ENCODE measurements at regions not wholly inside any gene's neighbourhood (a gene's known extent, or its start where the extent isn't known, plus 50 kb on each side); places are given as distances from the start of the nearest gene placed in this dataset.

DNA sequence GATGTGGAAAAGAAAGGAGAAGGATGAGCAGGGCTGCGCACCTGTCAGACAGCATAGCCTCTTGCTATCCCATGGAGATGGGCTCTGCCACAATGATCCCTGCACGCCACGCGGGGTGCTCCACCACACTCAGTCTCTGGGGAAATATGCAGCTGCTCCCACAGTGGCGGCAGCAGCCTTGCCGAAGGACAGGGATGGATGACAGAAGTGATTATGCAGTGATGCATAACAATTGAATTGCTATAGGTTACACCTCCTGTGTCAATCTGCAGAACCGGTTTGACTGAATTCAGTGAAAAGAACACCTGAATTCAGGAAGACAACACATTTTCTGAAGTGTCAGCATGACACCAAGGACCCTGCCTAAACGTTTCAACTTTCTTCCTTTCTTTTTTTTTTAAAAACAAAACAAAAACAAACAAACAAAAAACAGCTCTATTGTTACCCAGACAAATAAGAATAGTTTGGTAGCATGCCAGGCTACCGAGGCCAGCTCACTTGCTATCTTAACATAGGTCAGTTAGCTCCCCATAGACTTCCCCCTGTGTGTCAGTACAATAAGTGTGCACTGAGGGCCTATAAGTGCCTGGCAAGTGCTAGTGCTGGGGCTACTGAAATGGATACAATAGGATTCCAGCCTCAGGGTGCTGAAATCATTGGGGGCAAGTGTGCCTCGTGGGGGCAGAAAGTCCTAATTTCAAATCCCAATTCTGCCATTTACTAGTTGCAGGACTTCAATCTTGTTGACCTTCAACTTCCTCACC lies 127.6 kb upstream of the LMO4 start:
- TF ChIP-seq, protein P1, sequence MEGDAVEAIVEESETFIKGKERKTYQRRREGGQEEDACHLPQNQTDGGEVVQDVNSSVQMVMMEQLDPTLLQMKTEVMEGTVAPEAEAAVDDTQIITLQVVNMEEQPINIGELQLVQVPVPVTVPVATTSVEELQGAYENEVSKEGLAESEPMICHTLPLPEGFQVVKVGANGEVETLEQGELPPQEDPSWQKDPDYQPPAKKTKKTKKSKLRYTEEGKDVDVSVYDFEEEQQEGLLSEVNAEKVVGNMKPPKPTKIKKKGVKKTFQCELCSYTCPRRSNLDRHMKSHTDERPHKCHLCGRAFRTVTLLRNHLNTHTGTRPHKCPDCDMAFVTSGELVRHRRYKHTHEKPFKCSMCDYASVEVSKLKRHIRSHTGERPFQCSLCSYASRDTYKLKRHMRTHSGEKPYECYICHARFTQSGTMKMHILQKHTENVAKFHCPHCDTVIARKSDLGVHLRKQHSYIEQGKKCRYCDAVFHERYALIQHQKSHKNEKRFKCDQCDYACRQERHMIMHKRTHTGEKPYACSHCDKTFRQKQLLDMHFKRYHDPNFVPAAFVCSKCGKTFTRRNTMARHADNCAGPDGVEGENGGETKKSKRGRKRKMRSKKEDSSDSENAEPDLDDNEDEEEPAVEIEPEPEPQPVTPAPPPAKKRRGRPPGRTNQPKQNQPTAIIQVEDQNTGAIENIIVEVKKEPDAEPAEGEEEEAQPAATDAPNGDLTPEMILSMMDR (IDR thresholded peaks at IDR 0.05), result no peak
- no peak for TF ChIP-seq POLR2A (IDR thresholded peaks at IDR 0.05)
- intact Hi-C loops (cut with DNase I; ENCODE audit: low total_unique reads), result no loop called here
- no peak for DNase-seq

DNA sequence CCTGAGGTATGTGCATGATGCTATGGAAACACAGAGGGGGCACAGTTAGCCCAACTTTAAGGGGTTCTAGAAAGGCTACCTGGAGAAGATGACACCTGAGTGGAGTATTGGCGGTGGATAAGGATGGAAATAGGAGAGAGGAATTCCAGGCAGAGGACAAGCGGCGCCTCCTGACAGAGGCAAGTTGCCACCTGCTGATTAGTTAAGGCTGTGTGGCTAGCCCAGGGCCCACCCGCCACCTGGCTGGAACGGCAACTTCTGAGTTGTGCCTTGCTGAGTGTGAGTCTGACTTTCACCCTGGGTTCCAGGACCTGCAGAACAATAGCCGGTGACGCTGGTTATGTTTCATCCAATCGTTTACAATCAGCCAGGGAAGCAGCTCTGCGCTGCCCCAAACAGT lies 126.9 kb upstream of the LMO4 start:
- Histone ChIP-seq H3K4me1 (no peaks in the 10 kb centered on the region), H3K36me3 (no peaks in the 10 kb centered on the region), H3K27ac (no peak overlapping the region), H3K27me3 (no peaks in the 10 kb centered on the region), H3K9me3 (no peaks in the 10 kb centered on the region), H3K4me3 (no peak overlapping the region)
- no peak for TF ChIP-seq POLR2A (IDR thresholded peaks at IDR 0.05)
- TF ChIP-seq, protein P1 (IDR thresholded peaks at IDR 0.05), result no peak
- DNase-seq, result no peak
- intact Hi-C loops (cut with DNase I; ENCODE audit: low total_unique reads), result no loop called here

More for the DNA sequence above, 127.6 kb upstream of the LMO4 start:
- Histone ChIP-seq H3K9me3 (no peaks in the 10 kb centered on the region), H3K27ac (no peak overlapping the region), H3K4me1 (no peaks in the 10 kb centered on the region), H3K4me3 (no peak overlapping the region), H3K36me3 (no peaks in the 10 kb centered on the region), H3K27me3 (no peaks in the 10 kb centered on the region)

DNA sequence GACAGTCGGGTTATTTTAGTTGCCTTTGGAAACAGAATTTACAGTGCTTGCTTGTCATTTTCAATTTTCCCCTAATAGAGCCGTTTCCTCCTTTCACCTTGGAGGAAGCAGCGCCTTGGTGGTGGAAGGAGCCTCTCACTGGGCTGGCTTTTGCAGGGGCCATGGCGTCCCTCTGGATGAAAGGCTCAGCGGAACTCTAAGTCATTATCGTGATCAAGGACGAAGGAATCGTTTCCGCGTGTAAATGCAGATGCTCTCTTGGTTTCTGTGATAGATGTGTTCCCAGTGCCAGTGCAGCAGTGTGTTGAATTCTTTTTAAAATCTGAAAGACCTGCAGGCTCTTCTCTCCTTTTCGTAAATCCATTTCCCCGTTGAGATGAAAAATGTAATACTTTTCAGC lies 126.2 kb upstream of the LMO4 start:
- Histone ChIP-seq H3K9me3 (no peaks in the 10 kb centered on the region), H3K4me3 (no peak overlapping the region), H3K4me1 (no peaks in the 10 kb centered on the region), H3K27me3 (no peaks in the 10 kb centered on the region), H3K36me3 (no peaks in the 10 kb centered on the region), H3K27ac (no peak overlapping the region)
- no peak for TF ChIP-seq POLR2A (IDR thresholded peaks at IDR 0.05)
- TF ChIP-seq, protein P1 (IDR thresholded peaks at IDR 0.05), result no peak
- DNase-seq, result no peak
- intact Hi-C loops (cut with DNase I; ENCODE audit: low total_unique reads), result no loop called here

DNA sequence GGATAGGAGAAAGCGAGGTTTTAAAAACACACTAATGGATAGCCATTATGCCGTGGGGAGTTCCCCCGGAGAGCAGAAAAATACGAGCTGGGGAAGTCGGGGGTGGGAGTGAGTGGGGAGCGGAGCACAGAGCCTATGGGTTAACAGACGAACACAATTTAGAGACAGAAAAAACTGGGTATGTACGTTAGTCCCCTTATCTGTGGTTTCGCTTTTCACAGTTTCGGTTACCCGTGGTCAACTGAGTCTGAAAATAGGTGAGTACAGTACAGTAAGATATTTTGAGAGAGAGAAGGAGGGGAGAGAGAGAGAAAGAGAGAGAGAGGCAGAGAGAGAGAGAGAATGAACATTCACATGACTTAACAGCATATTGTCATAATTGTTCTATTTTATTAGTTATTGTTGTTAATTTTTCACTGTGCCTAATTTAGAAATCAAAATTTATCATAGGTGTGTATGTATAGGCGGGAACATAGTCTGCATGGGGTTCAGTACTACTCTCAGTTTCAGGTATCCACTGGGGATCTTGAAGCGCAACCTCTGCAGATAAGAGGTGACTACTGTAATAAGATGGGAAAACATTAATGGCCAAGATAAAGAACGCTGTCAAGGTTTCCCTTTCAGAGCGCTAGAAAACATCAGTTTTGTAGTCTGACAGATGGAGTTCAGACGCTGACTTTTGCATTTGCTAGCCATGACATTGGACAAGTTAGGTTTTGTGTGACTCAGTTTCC lies 125.6 kb upstream of the LMO4 start:
- no peaks in the 10 kb centered on the region for H3K4me1 ChIP-seq
- intact Hi-C loops (cut with DNase I; ENCODE audit: low total_unique reads), result no loop called here
- H3K9me3 ChIP-seq, result no peaks in the 10 kb centered on the region
- H3K4me3 ChIP-seq, result no peak overlapping the region
- H3K27me3 ChIP-seq, result no peaks in the 10 kb centered on the region
- TF ChIP-seq, protein P1 (IDR thresholded peaks at IDR 0.05), result no peak
- no peak for TF ChIP-seq POLR2A (IDR thresholded peaks at IDR 0.05)
- no peak overlapping the region for H3K27ac ChIP-seq
- H3K36me3 ChIP-seq, result no peaks in the 10 kb centered on the region
- no peak for DNase-seq

DNA sequence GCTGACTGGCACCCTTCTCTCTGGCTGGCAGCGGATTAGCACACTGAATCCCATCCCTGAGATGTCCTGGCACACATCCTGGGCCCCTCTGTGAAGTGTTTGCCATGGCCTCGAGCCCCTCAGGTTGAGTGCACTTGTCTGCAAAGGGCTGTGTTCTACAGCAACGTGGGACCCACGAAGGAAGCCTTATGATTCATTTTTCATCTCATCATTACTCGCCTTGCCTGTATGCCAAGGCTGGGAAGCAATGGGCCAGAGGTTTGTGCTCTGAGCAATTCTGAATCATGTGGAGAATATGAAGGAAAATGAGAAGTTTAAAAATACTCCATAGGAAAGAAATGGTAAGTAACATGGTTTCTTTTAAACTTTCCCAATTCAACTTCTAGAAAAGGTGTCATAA lies 124.8 kb upstream of the LMO4 start:
- DNase-seq, result no peak
- intact Hi-C loops (cut with DNase I; ENCODE audit: low total_unique reads), result no loop called here
- no peak for TF ChIP-seq POLR2A (IDR thresholded peaks at IDR 0.05)
- TF ChIP-seq, protein P1 (IDR thresholded peaks at IDR 0.05), result no peak

More for the DNA sequence above, 124.8 kb upstream of the LMO4 start:
- H3K4me3 ChIP-seq, result no peak overlapping the region
- H3K27ac ChIP-seq, result no peak overlapping the region
- no peaks in the 10 kb centered on the region for H3K9me3 ChIP-seq
- no peaks in the 10 kb centered on the region for H3K36me3 ChIP-seq
- no peaks in the 10 kb centered on the region for H3K4me1 ChIP-seq
- H3K27me3 ChIP-seq, result no peaks in the 10 kb centered on the region

Data from uterus (tissue), 3 donors.